GM12878 (cell line): ENCODE measurements at regions not wholly inside any gene's neighbourhood (a gene's known extent, or its start where the extent isn't known, plus 50 kb on each side); places are given as distances from the start of the nearest gene placed in this dataset.

Experiments used
- ATAC-seq: fragments of 200-7000 bp; cut with Tn5 transposase; 3 replicates; pipeline ENCODE4 v1.9.1; 2020; ENCODE audit warnings: mild to moderate bottlenecking, moderate library complexity
- BruUV-seq: library from RNA; stranded (reverse); fragments of 400-500 nt; replicated peaks from 2 replicates; lab custom pipeline; 2021; lab: Mats Ljungman, UMichigan
- CTCF ChIA-PET: fragments of 300-600 bp; sonication (Branson Sonifier 250); formaldehyde crosslinking; extraction: SDS; loops from one replicate; lab custom pipeline; 2021; ENCODE audit warnings: inconsistent platforms; lab: Yijun Ruan, JAX
- POLR2A ChIA-PET: fragments of 350-600 bp; formaldehyde crosslinking; extraction: SDS; loops from one replicate; lab custom pipeline; 2021; ENCODE audit warnings: inconsistent platforms; lab: Charles Lee
- RAD21 ChIA-PET: fragments of 300-600 bp; sonication (Branson Sonifier 250); formaldehyde crosslinking; loops from one replicate; lab custom pipeline; 2023; ENCODE audit warnings: antibody characterized with exemption; ENCODE audit not compliant: unreplicated experiment; lab: Charles Lee
- SMC1A ChIA-PET: fragments of 300-600 bp; sonication (Branson Sonifier 250); formaldehyde crosslinking; loops from one replicate; lab custom pipeline; 2023; ENCODE audit not compliant: unreplicated experiment, uncharacterized antibody; lab: Charles Lee
- DNase-seq: peaks from one replicate; pipeline ENCODE4 v3.0.0-alpha.2; 2011; ENCODE audit warnings: low read depth, low spot score
- FAIRE-seq: peaks from 3 replicates; lab custom pipeline; 2011; peaks lifted over from hg19 to GRCh38; lab: Jason Lieb, UNC
- H2AFZ ChIP-seq: 2 replicates; pipeline ENCODE4 v1.6.0; 2011; ENCODE audit warnings: low read depth, low read length, control low read depth; ENCODE audit not compliant: control insufficient read depth
- H3K27ac ChIP-seq: 2 replicates; pipeline ENCODE4 v1.5.1; 2011; ENCODE audit warnings: control low read depth; ENCODE audit not compliant: control insufficient read depth, insufficient read depth
- H3K27me3 ChIP-seq, 2 experiments: replicated peaks in 1 of 2; 2 replicates each; pipeline versions ENCODE4 v1.6.0 to v1.6.1; 2011; ENCODE audit warnings: low read length in 1 of 2; ENCODE audit not compliant: control insufficient read depth in 2 of 2, insufficient read depth in 2 of 2
- H3K36me3 ChIP-seq, 2 experiments: 2 replicates each; pipeline ENCODE4 v1.5.1; 2011; ENCODE audit warnings: low read length in 1 of 2; ENCODE audit not compliant: control insufficient read depth in 2 of 2, insufficient read depth in 2 of 2
- H3K4me1 ChIP-seq: 2 replicates; pipeline ENCODE4 v1.6.1; 2011; ENCODE audit warnings: mild to moderate bottlenecking, low read length, moderate library complexity, mixed read lengths; ENCODE audit not compliant: control insufficient read depth, insufficient read depth
- H3K4me2 ChIP-seq: 2 replicates; pipeline ENCODE4 v1.6.0; 2011; ENCODE audit warnings: control low read depth; ENCODE audit not compliant: control insufficient read depth, insufficient read depth
- H3K4me3 ChIP-seq: fragments of 200-600 bp; sonication (generic); 2 replicates; pipeline ENCODE4 v1.5.1; 2016
- H3K79me2 ChIP-seq: 2 replicates; pipeline ENCODE4 v1.6.0; 2011; ENCODE audit warnings: low read length; ENCODE audit not compliant: control insufficient read depth, insufficient read depth
- H3K9ac ChIP-seq: 2 replicates; pipeline ENCODE4 v1.8.0; 2011; ENCODE audit warnings: low read length, control low read depth, mixed read lengths; ENCODE audit not compliant: control insufficient read depth, insufficient read depth
- H3K9me3 ChIP-seq: replicated peaks from 3 replicates; pipeline ENCODE4 v1.5.1; 2011; ENCODE audit warnings: mild to moderate bottlenecking, low read length; ENCODE audit not compliant: control insufficient read depth, insufficient read depth
- H4K20me1 ChIP-seq: 2 replicates; pipeline ENCODE4 v1.6.0; 2011; ENCODE audit not compliant: control insufficient read depth, insufficient read depth
- CEBPZ ChIP-seq: fragments of 150-350 bp; IDR thresholded peaks from 2 replicates; pipeline ENCODE4 v1.6.1; 2016; ENCODE audit warnings: low read depth, low read length
- CREM ChIP-seq: IDR thresholded peaks from 2 replicates; pipeline ENCODE4 v1.6.1; 2014; ENCODE audit warnings: antibody characterized with exemption, low read depth
- GABPA ChIP-seq: IDR thresholded peaks from 2 replicates; pipeline ENCODE4 v1.6.1; 2014; ENCODE audit warnings: antibody characterized with exemption, low read depth, mild to moderate bottlenecking, inconsistent platforms
- GATAD2B ChIP-seq: fragments of 450-650 bp; conservative IDR thresholded peaks from 2 replicates; pipeline ENCODE4 v1.6.1; 2017; ENCODE audit warnings: low read depth, mild to moderate bottlenecking, moderate library complexity
- KAT2A ChIP-seq: conservative IDR thresholded peaks from 2 replicates; pipeline ENCODE4 v1.6.1; 2011; ENCODE audit warnings: low read depth, low read length; ENCODE audit not compliant: control insufficient read depth
- MXI1 ChIP-seq: fragments of 150-350 bp; IDR thresholded peaks from 2 replicates; pipeline ENCODE4 v1.6.1; 2011; ENCODE audit warnings: low read depth, mild to moderate bottlenecking, inconsistent platforms, low read length, improper control_type of control experiment
- NR2C1 ChIP-seq: fragments of 450-650 bp; IDR thresholded peaks from 2 replicates; pipeline ENCODE4 v1.6.1; 2017; ENCODE audit warnings: antibody characterized with exemption, mild to moderate bottlenecking, moderate library complexity
- PBX3 ChIP-seq: IDR thresholded peaks from 2 replicates; pipeline ENCODE4 v1.6.1; 2011; ENCODE audit warnings: mild to moderate bottlenecking, low read depth, low read length, moderate library complexity; ENCODE audit not compliant: insufficient replicate concordance
- PML ChIP-seq: IDR thresholded peaks from 2 replicates; pipeline ENCODE4 v1.6.1; 2012; ENCODE audit warnings: low read length, inconsistent platforms
- RB1 ChIP-seq: fragments of 450-650 bp; formaldehyde crosslinking; IDR thresholded peaks from 2 replicates; pipeline ENCODE4 v1.6.1; 2017; ENCODE audit warnings: mild to moderate bottlenecking, borderline replicate concordance
- RBBP5 ChIP-seq: fragments of 200-600 bp; sonication (generic); conservative IDR thresholded peaks from 2 replicates; pipeline ENCODE4 v1.6.1; 2016
- REST ChIP-seq: IDR thresholded peaks from 2 replicates; pipeline ENCODE4 v1.6.1; 2012; ENCODE audit warnings: mild to moderate bottlenecking, low read depth, low read length
- TAF1 ChIP-seq: IDR thresholded peaks from 2 replicates; pipeline ENCODE4 v1.6.1; 2011; ENCODE audit warnings: mild to moderate bottlenecking, low read depth, low read length, borderline replicate concordance
- ZNF207 ChIP-seq: fragments of 450-650 bp; IDR thresholded peaks from 2 replicates; pipeline ENCODE4 v1.6.1; 2014; ENCODE audit warnings: antibody characterized with exemption, mild to moderate bottlenecking, borderline replicate concordance
- ZNF274 ChIP-seq: IDR thresholded peaks from one replicate; pipeline ENCODE4 v1.8.0; 2011; ENCODE audit not compliant: insufficient read length, insufficient read depth
- WGBS: methylation state at CpG from one replicate; pipeline ENCODE4 v1.1.6; 2016; ENCODE audit warnings: low lambda C conversion rate; ENCODE audit not compliant: insufficient replicate concordance, insufficient coverage; ENCODE audit errors: missing lambda C conversion rate; 5-methylcytosine and 5-hydroxymethylcytosine counted together
- in situ Hi-C: fragments of 300-500 bp; cut with MboI; formaldehyde crosslinking; loops from 9 replicates; pipeline ENCODE4 v1.14.3; 2018; ENCODE audit warnings: mixed read lengths
- intact Hi-C: fragments of 100-400 bp; cut with micrococcal nuclease; formaldehyde crosslinking; loops from one replicate; pipeline ENCODE4 v1.14.2; 2022; ENCODE audit not compliant: unreplicated experiment

- RAD21 ChIA-PET: no interaction called here
- 50% methylated on average over 8 of the region's 8 CpGs for WGBS
- H2AFZ ChIP-seq: no peak overlapping the region
- FAIRE-seq (no peak), ATAC-seq (no peak), DNase-seq (no peak)
- in situ Hi-C loops (no loop called here), intact Hi-C loops (no loop called here)
- no peak overlapping the region for H3K4me2 ChIP-seq
- H3K9me3 ChIP-seq: no peaks in the 10 kb centered on the region; the same call in 2 of the 3 replicates
- SMC1A ChIA-PET: no interaction called here
- H3K27ac ChIP-seq: no peak overlapping the region
- H3K9ac ChIP-seq: no peak overlapping the region
- TF ChIP-seq NR2C1 (no peak), MXI1 (no peak), RB1 (no peak), KAT2A (no peak), CREM (no peak), CEBPZ (no peak), REST (no peak), PML (no peak), GABPA (no peak), RBBP5 (no peak), GATAD2B (no peak), TAF1 (no peak), PBX3 (no peak), ZNF207 (no peak), ZNF274 (no peak)
- POLR2A ChIA-PET: no interaction called here
- H3K79me2 ChIP-seq: no peaks in the 10 kb centered on the region
- no peaks in the 10 kb centered on the region for H4K20me1 ChIP-seq
- CTCF ChIA-PET: interaction anchor here (0.6 kb wide), 2 partner anchors 15 to 101 kb away, joined by 3 read pairs; no protein-coding TSS in a partner anchor
- H3K4me1 ChIP-seq: no peaks in the 10 kb centered on the region
- H3K27me3 ChIP-seq: no peaks in the 10 kb centered on the region
- no peak overlapping the region for H3K4me3 ChIP-seq
- H3K36me3 ChIP-seq: no peaks in the 10 kb centered on the region
- no TSS peak for BruUV-seq
These were observed 669.7 kb upstream of the SALL3 start for GRCh38 chr18:78309924-78310323.
